Panc1 (cell line): ENCODE measurements at regions not wholly inside any gene's neighbourhood (a gene's known extent, or its start where the extent isn't known, plus 50 kb on each side); places are given as distances from the start of the nearest gene placed in this dataset.

ENCODE experiments used
- POLR2AphosphoS5 ChIP-seq: IDR thresholded peaks from 2 replicates; pipeline ENCODE4 v1.6.1; 2012; ENCODE audit warnings: mild to moderate bottlenecking, low read depth, low read length, moderate library complexity
- SIN3A ChIP-seq: IDR thresholded peaks from 2 replicates; pipeline ENCODE4 v1.6.1; 2012; ENCODE audit warnings: low read depth, mild to moderate bottlenecking, low read length, moderate library complexity, borderline replicate concordance; ENCODE audit not compliant: insufficient read depth
- TCF7L2 ChIP-seq: IDR thresholded peaks from 2 replicates; pipeline ENCODE4 v1.6.1; 2011; ENCODE audit warnings: mild to moderate bottlenecking, low read depth, low read length, inconsistent platforms
- TF ChIP-seq, protein P1 (sequence below): fragments of 450-650 bp; IDR thresholded peaks from 2 replicates; pipeline ENCODE4 v1.5.1; 2017; ENCODE audit warnings: mild to moderate bottlenecking
- TF ChIP-seq, protein P2 (sequence below), 2 experiments: IDR thresholded peaks; 2 replicates each; pipeline ENCODE4 v1.6.1; 2011 to 2012; ENCODE audit warnings: low read depth in 2 of 2, control low read depth in 1 of 2, low read length in 1 of 2, mild to moderate bottlenecking in 1 of 2, moderate library complexity in 1 of 2; ENCODE audit not compliant: insufficient read depth in 1 of 2

DNA sequence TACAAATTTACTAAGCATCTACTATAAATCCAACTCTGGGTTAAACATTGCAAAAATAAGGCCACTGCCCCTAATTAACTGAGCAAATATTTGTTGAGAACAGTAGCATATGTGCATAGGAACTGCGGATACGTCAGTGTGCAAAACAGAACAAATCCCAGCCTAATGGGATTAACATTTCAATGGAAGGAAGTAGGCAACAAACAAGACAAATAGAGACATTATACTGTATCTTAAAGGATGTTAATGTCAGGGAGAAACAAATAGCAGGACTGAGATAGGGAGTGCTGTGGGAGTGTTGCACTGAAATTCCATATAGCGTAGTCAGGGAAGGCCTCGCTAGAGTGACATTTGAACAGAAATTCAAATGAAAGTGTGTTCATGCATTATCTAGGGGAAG, 89.7 kb upstream of the KCNAB1 start:
- TF ChIP-seq, protein P1, sequence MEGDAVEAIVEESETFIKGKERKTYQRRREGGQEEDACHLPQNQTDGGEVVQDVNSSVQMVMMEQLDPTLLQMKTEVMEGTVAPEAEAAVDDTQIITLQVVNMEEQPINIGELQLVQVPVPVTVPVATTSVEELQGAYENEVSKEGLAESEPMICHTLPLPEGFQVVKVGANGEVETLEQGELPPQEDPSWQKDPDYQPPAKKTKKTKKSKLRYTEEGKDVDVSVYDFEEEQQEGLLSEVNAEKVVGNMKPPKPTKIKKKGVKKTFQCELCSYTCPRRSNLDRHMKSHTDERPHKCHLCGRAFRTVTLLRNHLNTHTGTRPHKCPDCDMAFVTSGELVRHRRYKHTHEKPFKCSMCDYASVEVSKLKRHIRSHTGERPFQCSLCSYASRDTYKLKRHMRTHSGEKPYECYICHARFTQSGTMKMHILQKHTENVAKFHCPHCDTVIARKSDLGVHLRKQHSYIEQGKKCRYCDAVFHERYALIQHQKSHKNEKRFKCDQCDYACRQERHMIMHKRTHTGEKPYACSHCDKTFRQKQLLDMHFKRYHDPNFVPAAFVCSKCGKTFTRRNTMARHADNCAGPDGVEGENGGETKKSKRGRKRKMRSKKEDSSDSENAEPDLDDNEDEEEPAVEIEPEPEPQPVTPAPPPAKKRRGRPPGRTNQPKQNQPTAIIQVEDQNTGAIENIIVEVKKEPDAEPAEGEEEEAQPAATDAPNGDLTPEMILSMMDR, result no peak
- TF ChIP-seq POLR2AphosphoS5 (no peak), TCF7L2 (no peak), SIN3A (no peak)
- TF ChIP-seq, protein P2, sequence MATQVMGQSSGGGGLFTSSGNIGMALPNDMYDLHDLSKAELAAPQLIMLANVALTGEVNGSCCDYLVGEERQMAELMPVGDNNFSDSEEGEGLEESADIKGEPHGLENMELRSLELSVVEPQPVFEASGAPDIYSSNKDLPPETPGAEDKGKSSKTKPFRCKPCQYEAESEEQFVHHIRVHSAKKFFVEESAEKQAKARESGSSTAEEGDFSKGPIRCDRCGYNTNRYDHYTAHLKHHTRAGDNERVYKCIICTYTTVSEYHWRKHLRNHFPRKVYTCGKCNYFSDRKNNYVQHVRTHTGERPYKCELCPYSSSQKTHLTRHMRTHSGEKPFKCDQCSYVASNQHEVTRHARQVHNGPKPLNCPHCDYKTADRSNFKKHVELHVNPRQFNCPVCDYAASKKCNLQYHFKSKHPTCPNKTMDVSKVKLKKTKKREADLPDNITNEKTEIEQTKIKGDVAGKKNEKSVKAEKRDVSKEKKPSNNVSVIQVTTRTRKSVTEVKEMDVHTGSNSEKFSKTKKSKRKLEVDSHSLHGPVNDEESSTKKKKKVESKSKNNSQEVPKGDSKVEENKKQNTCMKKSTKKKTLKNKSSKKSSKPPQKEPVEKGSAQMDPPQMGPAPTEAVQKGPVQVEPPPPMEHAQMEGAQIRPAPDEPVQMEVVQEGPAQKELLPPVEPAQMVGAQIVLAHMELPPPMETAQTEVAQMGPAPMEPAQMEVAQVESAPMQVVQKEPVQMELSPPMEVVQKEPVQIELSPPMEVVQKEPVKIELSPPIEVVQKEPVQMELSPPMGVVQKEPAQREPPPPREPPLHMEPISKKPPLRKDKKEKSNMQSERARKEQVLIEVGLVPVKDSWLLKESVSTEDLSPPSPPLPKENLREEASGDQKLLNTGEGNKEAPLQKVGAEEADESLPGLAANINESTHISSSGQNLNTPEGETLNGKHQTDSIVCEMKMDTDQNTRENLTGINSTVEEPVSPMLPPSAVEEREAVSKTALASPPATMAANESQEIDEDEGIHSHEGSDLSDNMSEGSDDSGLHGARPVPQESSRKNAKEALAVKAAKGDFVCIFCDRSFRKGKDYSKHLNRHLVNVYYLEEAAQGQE (IDR thresholded peaks at IDR 0.05; ENCODE audit: insufficient read depth in 1 of 2, low read depth in 2 of 2, low read length in 1 of 2), result no peak
